DND-41 (cell line): ENCODE measurements at regions not wholly inside any gene's neighbourhood (a gene's known extent, or its start where the extent isn't known, plus 50 kb on each side); places are given as distances from the start of the nearest gene placed in this dataset.

Experiments
- ATAC-seq: fragments of 200-7000 bp; cut with Tn5 transposase; 3 replicates; pipeline ENCODE4 v1.9.1; 2021; ENCODE audit warnings: low read depth; ENCODE audit not compliant: insufficient read depth
- DNase-seq: peaks from one replicate; pipeline ENCODE4 v3.0.0-alpha.2; 2020
- H2AFZ ChIP-seq: 2 replicates; pipeline ENCODE4 v1.6.0; 2012; ENCODE audit warnings: low read depth, low read length
- H3K27ac ChIP-seq: 2 replicates; pipeline ENCODE4 v1.5.1; 2012; ENCODE audit warnings: low read length, inconsistent platforms
- H3K27me3 ChIP-seq: fragments of 200-600 bp; sonication (generic); 2 replicates; pipeline ENCODE4 v1.6.0; 2012; ENCODE audit warnings: low read length, mild to moderate bottlenecking, inconsistent platforms; ENCODE audit not compliant: insufficient read depth, poor library complexity
- H3K36me3 ChIP-seq: 2 replicates; pipeline ENCODE4 v1.5.1; 2012; ENCODE audit warnings: low read length, inconsistent platforms; ENCODE audit not compliant: insufficient read depth
- H3K4me1 ChIP-seq: 2 replicates; pipeline ENCODE4 v1.5.1; 2012; ENCODE audit warnings: mild to moderate bottlenecking, low read length; ENCODE audit not compliant: insufficient read depth
- H3K4me2 ChIP-seq: 2 replicates; pipeline ENCODE4 v1.6.0; 2012; ENCODE audit warnings: mild to moderate bottlenecking, moderate library complexity, low read length, inconsistent platforms; ENCODE audit not compliant: insufficient read depth
- H3K4me3 ChIP-seq, 2 experiments: fragments of 200-600 bp in 1 of 2; shearing (Covaris generic) in 1 of 2; 2 replicates each; pipeline ENCODE4 v1.5.1; 2012 to 2016; ENCODE audit warnings: inconsistent platforms in 2 of 2, low read length in 2 of 2, mild to moderate bottlenecking in 2 of 2, low read depth in 1 of 2, moderate library complexity in 1 of 2
- H3K79me2 ChIP-seq: 2 replicates; pipeline ENCODE4 v1.6.0; 2012; ENCODE audit warnings: low read length, inconsistent platforms; ENCODE audit not compliant: insufficient read depth
- H3K9ac ChIP-seq: 2 replicates; pipeline ENCODE4 v1.6.0; 2012; ENCODE audit warnings: low read depth, mild to moderate bottlenecking, inconsistent platforms, low read length, moderate library complexity
- H3K9me3 ChIP-seq: 2 replicates; pipeline ENCODE4 v1.5.1; 2012; ENCODE audit warnings: low read length, moderate library complexity, mild to moderate bottlenecking, inconsistent platforms; ENCODE audit not compliant: insufficient read depth, severe bottlenecking
- H4K20me1 ChIP-seq: 2 replicates; pipeline ENCODE4 v1.6.0; 2012; ENCODE audit warnings: low read length; ENCODE audit not compliant: insufficient read depth
- EZH2 ChIP-seq: IDR thresholded peaks from 3 replicates; pipeline ENCODE4 v1.6.1; 2012; ENCODE audit warnings: borderline replicate concordance, low read depth, mild to moderate bottlenecking, moderate library complexity, low read length, inconsistent platforms; ENCODE audit not compliant: severe bottlenecking
- TF ChIP-seq, protein P1 (sequence below): IDR thresholded peaks from 2 replicates; pipeline ENCODE4 v1.5.1; 2012; ENCODE audit warnings: borderline replicate concordance, low read length, moderate library complexity, mild to moderate bottlenecking; ENCODE audit not compliant: poor library complexity, severe bottlenecking; ENCODE audit errors: extremely low read depth

DNA sequence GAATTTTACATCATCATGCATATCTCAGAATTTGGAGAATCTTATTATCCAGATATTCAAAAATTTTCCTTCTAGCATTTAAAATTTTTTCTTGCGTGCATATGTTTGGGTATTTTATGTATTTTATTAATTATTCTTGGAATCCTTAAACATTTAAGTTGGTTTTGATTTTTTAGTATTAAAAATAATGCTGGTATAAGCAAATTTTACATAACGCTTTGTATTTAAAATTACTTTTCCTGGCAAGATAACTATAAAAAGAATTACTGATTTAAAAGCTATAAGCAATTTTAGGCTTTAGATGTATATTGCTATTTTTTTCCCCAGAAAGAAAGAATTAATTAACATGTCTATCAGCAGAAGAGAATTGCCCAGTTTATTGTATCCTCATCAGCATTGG lies 224.6 kb upstream of the STXBP6 start:
- no peak overlapping the region for H3K4me3 ChIP-seq
- no peak for TF ChIP-seq EZH2
- TF ChIP-seq, protein P1, sequence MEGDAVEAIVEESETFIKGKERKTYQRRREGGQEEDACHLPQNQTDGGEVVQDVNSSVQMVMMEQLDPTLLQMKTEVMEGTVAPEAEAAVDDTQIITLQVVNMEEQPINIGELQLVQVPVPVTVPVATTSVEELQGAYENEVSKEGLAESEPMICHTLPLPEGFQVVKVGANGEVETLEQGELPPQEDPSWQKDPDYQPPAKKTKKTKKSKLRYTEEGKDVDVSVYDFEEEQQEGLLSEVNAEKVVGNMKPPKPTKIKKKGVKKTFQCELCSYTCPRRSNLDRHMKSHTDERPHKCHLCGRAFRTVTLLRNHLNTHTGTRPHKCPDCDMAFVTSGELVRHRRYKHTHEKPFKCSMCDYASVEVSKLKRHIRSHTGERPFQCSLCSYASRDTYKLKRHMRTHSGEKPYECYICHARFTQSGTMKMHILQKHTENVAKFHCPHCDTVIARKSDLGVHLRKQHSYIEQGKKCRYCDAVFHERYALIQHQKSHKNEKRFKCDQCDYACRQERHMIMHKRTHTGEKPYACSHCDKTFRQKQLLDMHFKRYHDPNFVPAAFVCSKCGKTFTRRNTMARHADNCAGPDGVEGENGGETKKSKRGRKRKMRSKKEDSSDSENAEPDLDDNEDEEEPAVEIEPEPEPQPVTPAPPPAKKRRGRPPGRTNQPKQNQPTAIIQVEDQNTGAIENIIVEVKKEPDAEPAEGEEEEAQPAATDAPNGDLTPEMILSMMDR = no peak
- H4K20me1 ChIP-seq = no peaks in the 10 kb centered on the region
- no peak overlapping the region for H3K4me2 ChIP-seq
- DNase-seq (no peak), ATAC-seq (no peak)
- no peak overlapping the region for H3K9ac ChIP-seq
- no peaks in the 10 kb centered on the region for H3K27me3 ChIP-seq
- no peak overlapping the region for H3K27ac ChIP-seq
- H3K4me1 ChIP-seq = no peaks in the 10 kb centered on the region
- no peaks in the 10 kb centered on the region for H3K79me2 ChIP-seq
- H2AFZ ChIP-seq = no peak overlapping the region
- H3K9me3 ChIP-seq = no peaks in the 10 kb centered on the region
- no peaks in the 10 kb centered on the region for H3K36me3 ChIP-seq

DNA sequence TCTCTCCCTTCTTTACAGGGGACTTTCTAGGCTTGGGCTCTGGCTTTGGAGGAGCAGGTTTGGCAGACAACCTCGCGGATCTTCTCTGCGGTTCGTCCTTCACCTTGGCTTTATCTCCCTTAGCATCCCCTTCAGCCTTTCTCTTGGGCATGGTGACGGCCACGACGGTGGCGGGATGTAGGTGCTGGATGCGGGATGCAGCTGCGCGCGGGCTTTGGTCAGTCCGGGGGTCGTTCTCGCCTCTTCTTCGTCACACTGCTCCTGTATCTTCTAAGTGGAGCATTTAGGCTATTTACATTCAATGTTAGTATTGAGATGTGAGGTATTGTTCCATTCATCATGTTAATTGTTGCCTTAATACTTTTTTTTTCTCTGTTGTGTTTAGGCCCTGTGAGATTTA lies 217.2 kb upstream of the STXBP6 start:
- Histone ChIP-seq H4K20me1 (no peaks in the 10 kb centered on the region), H3K9me3 (no peaks in the 10 kb centered on the region), H3K27me3 (no peaks in the 10 kb centered on the region), H3K4me3 (no peak overlapping the region), H3K79me2 (no peaks in the 10 kb centered on the region), H3K4me2 (no peak overlapping the region), H3K27ac (no peak overlapping the region), H2AFZ (no peak overlapping the region), H3K4me1 (no peaks in the 10 kb centered on the region), H3K9ac (no peak overlapping the region), H3K36me3 (no peaks in the 10 kb centered on the region)
- ATAC-seq (no peak), DNase-seq (no peak)
- TF ChIP-seq, protein P1 = no peak
- no peak for TF ChIP-seq EZH2

GRCh38 chr14:25259470-25259869 lies 209.5 kb upstream of the STXBP6 start:
- Histone ChIP-seq H3K4me3 (no peak overlapping the region), H3K9ac (no peak overlapping the region), H3K4me1 (no peaks in the 10 kb centered on the region), H3K36me3 (no peaks in the 10 kb centered on the region), H3K27ac (no peak overlapping the region), H2AFZ (no peak overlapping the region), H3K9me3 (no peaks in the 10 kb centered on the region), H3K79me2 (no peaks in the 10 kb centered on the region), H3K27me3 (no peaks in the 10 kb centered on the region), H3K4me2 (no peak overlapping the region), H4K20me1 (no peaks in the 10 kb centered on the region)
- TF ChIP-seq, protein P1 = no peak
- TF ChIP-seq EZH2 = no peak
- ATAC-seq (no peak), DNase-seq (no peak)

GRCh38 chr14:25252793-25253192 lies 202.8 kb upstream of the STXBP6 start:
- no peaks in the 10 kb centered on the region for H3K27me3 ChIP-seq
- H3K79me2 ChIP-seq = no peaks in the 10 kb centered on the region
- H3K36me3 ChIP-seq = no peaks in the 10 kb centered on the region
- H3K4me2 ChIP-seq = no peak overlapping the region
- ATAC-seq (no peak), DNase-seq (no peak)
- H3K27ac ChIP-seq = no peak overlapping the region
- H2AFZ ChIP-seq = no peak overlapping the region
- no peaks in the 10 kb centered on the region for H3K4me1 ChIP-seq
- no peak overlapping the region for H3K9ac ChIP-seq
- no peaks in the 10 kb centered on the region for H3K9me3 ChIP-seq
- TF ChIP-seq, protein P1 = no peak
- no peak for TF ChIP-seq EZH2
- no peak overlapping the region for H3K4me3 ChIP-seq
- H4K20me1 ChIP-seq = no peaks in the 10 kb centered on the region
